ENCODE measurements at regions not wholly inside any gene's neighbourhood (a gene's known extent, or its start where the extent isn't known, plus 50 kb on each side); places are given as distances from the start of the nearest gene placed in this dataset.

GRCh38 chr13:50400035-50400726 lies 384.9 kb downstream of the KCNRG start:
- TF ChIP-seq POLR2AphosphoS5 (IDR thresholded peaks at IDR 0.05) (no peak), CTCF (IDR thresholded peaks at IDR 0.05) (no peak), POLR2A (IDR thresholded peaks at IDR 0.05) (no peak)

All from prostate gland (tissue), 2 donors.